ENCODE measurements at regions not wholly inside any gene's neighbourhood (a gene's known extent, or its start where the extent isn't known, plus 50 kb on each side); places are given as distances from the start of the nearest gene placed in this dataset.
A peak's percentile ranks its signal among the peaks of the same experiment; 100 is the strongest.

DNA sequence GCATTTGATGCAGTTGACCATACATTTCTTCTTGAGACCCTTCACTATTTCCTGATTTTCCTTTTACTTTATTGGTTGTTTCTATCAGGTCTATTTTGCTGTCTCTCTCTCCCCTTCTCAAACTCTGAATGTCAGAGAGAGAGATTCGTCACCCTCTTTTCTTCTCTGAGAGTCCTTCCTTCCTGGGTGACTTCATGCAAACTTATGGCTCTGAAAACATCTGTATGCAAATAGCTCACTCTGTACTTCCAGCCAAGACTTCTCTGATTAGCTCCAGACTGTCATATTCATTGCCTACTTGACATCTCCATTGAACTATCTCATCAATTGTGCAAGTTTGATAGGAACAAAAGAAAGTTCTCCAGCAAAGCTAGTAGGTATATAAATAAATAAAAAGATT lies 191.7 kb upstream of the KLF6 start:
- Histone ChIP-seq H3K4me1 (peaks cover 0 to 50% (median 5%) of the 10 kb centered on the region in 9 donors), H3K4me3 (no peak overlapping the region), H3K27me3 (no peaks in the 10 kb centered on the region), H3K9me3 (peaks cover 0 to 7% (median 0%) of the 10 kb centered on the region in 11 donors), H3K36me3 (no peaks in the 10 kb centered on the region), H3K27ac (no peak overlapping the region)
- TF ChIP-seq, protein P1, sequence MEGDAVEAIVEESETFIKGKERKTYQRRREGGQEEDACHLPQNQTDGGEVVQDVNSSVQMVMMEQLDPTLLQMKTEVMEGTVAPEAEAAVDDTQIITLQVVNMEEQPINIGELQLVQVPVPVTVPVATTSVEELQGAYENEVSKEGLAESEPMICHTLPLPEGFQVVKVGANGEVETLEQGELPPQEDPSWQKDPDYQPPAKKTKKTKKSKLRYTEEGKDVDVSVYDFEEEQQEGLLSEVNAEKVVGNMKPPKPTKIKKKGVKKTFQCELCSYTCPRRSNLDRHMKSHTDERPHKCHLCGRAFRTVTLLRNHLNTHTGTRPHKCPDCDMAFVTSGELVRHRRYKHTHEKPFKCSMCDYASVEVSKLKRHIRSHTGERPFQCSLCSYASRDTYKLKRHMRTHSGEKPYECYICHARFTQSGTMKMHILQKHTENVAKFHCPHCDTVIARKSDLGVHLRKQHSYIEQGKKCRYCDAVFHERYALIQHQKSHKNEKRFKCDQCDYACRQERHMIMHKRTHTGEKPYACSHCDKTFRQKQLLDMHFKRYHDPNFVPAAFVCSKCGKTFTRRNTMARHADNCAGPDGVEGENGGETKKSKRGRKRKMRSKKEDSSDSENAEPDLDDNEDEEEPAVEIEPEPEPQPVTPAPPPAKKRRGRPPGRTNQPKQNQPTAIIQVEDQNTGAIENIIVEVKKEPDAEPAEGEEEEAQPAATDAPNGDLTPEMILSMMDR (IDR thresholded peaks at IDR 0.05) = no peak
- intact Hi-C loops (cut with DNase I) = no loop called here
- no peak for DNase-seq
- 88 to 97% methylated on average over 1 of the region's 1 CpG for WGBS, 2 donors
- ATAC-seq = no peak

DNA sequence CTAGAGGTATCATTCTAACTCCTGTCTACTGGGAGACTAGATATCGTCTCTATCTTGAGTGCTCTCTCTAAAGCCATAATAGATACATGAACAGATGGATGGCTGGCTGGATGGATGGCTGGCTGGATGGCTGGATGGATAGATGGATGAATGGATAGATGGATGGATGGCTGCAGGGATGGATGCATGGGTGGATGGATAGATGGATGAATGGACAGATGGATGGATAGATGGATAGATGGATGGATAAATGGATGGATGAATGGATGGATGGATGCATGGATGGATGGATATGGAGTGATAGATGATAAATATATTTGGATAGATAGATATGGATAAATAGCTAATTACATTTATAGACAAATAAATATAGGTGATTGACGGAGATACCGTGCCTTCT lies 191.2 kb upstream of the KLF6 start:
- no peak overlapping the region for H3K4me3 ChIP-seq
- intact Hi-C loops (cut with DNase I) = no loop called here
- 78 to 79% methylated on average over 3 of the region's 3 CpGs for WGBS, 2 donors

DNA sequence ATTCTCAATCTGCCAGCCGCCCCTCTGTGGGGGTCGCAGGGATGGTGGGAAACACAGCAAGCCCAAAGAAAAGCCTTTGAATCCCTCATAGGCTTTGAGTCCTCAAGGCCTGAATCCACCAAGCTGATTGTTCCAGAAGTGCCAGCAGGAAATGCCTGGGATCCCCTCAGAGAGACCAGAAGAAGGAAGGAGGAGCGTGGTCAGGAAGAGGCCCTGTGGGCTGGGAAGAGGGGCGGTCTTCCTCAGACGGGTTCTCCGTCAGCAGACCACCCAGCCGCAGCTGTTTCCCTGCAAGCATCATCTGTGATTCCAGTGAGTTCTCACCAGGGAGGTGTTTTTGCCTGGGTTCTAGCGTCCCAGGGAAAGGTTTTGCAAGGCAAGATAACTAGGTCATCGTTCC lies 190.0 kb upstream of the KLF6 start:
- Histone ChIP-seq H3K9me3 (peaks cover 0 to 7% (median 0%) of the 10 kb centered on the region in 11 donors), H3K36me3 (no peaks in the 10 kb centered on the region), H3K4me3 (no peak overlapping the region), H3K4me1 (peaks cover 0 to 40% (median 5%) of the 10 kb centered on the region in 9 donors), H3K27me3 (no peaks in the 10 kb centered on the region), H3K27ac (peak overlapping the region in 5 of 10 donors; percentile 19 to 67 (median 40))
- intact Hi-C loops (cut with DNase I) = no loop called here
- ATAC-seq (peak in 6 of 8 donors; percentile 26 to 93 (median 84)), DNase-seq (peak in 1 of 2 donors; percentile 36)
- WGBS, 2 donors = 54 to 62% methylated on average over 9 of the region's 9 CpGs
- TF ChIP-seq, protein P1 (IDR thresholded peaks at IDR 0.05) = no peak

More for the DNA sequence above, 191.2 kb upstream of the KLF6 start:
- no peak for ATAC-seq
- TF ChIP-seq, protein P1 (IDR thresholded peaks at IDR 0.05) = no peak
- Histone ChIP-seq H3K27me3 (no peaks in the 10 kb centered on the region), H3K9me3 (peaks cover 0 to 7% (median 0%) of the 10 kb centered on the region in 11 donors), H3K4me1 (peaks cover 0 to 45% (median 5%) of the 10 kb centered on the region in 9 donors), H3K27ac (peak overlapping the region in 1 of 10 donors; percentile 54), H3K36me3 (no peaks in the 10 kb centered on the region)
- DNase-seq = no peak

DNA sequence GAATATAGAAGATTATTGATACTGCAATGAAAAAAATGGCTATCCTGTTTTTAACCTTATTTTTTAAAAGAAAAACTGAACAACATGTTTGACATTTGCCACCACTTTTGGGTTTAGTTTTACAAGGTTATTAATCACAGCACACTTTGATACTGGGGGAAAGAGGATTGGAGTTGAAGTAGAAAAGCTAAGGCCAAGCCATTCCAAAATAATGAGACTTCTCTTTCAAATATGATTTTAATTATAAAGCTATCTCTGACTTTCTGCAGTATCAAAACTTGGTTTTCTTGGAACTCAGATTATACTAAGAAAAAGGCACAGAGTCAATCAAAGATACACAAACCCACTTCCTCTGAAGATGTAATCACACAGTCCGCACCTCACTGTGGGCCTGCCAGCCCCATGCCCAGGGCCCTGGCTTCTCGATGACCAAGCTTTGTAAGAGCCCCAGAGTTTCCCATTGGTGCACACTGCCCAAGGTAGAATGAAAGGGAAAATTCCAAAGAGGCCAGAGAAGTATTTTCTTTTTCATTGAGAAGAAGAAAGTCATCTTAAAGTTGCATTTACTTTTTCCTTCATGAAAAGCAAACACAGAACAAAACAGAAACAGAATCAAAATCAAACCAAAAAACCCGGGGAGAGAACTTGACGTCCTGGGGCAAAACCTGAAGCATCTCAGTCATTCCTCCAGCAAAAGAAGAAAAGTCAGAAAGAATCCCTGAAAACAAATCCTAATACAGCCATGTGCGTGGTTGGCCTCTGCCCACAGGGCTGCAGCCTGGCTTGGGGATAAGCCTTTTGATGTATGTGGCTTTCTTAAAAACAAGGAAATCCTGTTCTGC lies 187.7 kb upstream of the KLF6 start:
- no peaks in the 10 kb centered on the region for H3K36me3 ChIP-seq
- TF ChIP-seq, protein P1 (IDR thresholded peaks at IDR 0.05) = no peak
- WGBS, 2 donors = 76 to 79% methylated on average over 5 of the region's 5 CpGs
- ATAC-seq (peak in 1 of 8 donors; percentile 32), DNase-seq (no peak)
- intact Hi-C loops (cut with DNase I) = loop anchor here in 1 of 10 donors (1.0 kb wide), 1 partner anchor 127 kb away; no protein-coding TSS in a partner anchor
- H3K27me3 ChIP-seq = no peaks in the 10 kb centered on the region
- H3K4me1 ChIP-seq = peaks cover 0 to 33% (median 5%) of the 10 kb centered on the region in 9 donors
- no peak overlapping the region for H3K4me3 ChIP-seq
- H3K9me3 ChIP-seq = peaks cover 0 to 7% (median 0%) of the 10 kb centered on the region in 11 donors
- H3K27ac ChIP-seq = peak overlapping the region in 5 of 10 donors; percentile 11 to 67 (median 35)
